DMS 273 (cell line): ENCODE measurements at regions not wholly inside any gene's neighbourhood (a gene's known extent, or its start where the extent isn't known, plus 50 kb on each side); places are given as distances from the start of the nearest gene placed in this dataset.
A peak's percentile ranks its signal among the peaks of the same experiment; 100 is the strongest.
"Not testable (repeated sequence)": the region's sequence is repeated elsewhere in the genome, so short reads cannot be mapped to it uniquely, and the experiment has no call there.

Source experiments
- DNase-seq: peaks from one replicate; lab custom pipeline; 2025; ENCODE audit not compliant: unreplicated experiment; lab: John Stamatoyannopoulos, UW

DNA sequence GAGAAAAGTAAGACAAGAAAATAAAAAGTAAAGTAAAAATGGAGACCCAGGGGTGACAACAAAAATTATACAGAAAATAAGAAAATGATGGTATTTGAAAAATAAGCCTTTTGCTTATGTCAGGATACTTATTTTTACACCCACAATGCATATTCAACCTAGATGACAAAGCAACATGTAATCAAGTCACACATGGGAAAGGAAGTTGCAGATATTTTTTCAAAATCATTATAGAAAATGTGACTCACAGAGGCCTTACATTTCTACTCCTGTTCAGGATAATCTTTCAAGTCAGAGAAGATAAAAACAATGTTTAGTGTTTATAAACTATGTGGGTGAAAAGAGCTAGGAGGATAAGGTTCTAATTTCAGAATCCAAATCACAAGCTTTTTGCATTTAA is 275.3 kb upstream of the UBE2E3 start:
- no peak for DNase-seq

DNA sequence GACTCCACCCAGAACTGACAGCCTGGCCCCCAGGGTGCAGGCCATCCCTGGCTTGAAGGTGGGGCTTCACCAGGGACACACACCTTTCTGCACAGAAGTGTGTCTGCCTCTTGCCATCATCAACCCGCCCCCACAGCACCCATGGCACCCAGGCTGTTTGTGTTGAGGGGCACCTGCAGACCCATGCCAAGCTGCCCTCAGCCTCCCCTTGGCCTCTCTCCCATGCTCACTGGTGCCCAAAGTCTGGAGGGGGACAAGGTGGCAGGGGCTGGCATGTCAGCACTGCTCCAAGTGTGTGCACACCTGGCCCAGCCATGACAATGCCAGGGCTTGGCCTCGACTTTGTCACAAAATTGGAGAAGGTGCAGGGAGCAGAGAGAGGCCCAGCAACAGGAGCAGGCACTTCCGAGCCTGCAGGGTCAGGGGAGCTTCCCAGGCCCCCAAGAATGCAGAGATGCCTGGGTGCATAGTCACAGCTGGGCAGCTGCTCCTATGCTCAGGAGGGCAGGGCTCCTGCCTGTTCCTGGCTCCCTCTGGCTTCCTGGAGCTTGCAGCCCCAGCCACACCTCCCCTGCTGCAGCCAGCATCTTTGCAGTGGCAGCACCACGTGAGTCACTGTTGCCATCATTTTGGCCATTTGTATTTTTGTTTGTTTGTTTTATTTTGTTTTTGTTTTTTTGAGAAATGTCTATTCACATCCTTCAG is 280.6 kb upstream of the UBE2E3 start:
- DNase-seq, result no peak

GRCh38 chr2:180698668-180699067 is 281.7 kb upstream of the UBE2E3 start:
- peak; percentile 34 for DNase-seq

GRCh38 chr2:180695586-180696401 is 284.6 kb upstream of the UBE2E3 start:
- DNase-seq, result no peak

- no peak for DNase-seq
These were observed 285.7 kb upstream of the UBE2E3 start for GRCh38 chr2:180694445-180695421.

DNA sequence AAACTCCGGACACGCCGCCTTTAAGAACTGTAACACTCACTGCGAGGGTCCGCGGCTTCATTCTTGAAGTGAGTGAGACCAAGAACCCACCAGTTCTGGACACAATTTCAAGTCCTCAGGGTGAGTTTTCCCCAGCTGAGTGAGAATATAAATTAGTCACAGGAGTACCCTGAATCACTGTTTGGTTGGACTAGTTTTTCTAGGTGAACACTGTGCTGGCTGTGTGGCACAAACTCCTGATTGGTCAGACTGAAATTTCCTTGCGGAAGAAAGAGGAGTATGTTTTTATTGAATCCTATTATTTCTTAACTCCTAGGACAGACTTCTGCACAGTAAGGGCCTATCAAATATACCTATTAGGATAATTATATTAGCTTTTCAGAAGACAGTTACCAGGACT is 288.1 kb upstream of the UBE2E3 start:
- DNase-seq, result no peak

DNA sequence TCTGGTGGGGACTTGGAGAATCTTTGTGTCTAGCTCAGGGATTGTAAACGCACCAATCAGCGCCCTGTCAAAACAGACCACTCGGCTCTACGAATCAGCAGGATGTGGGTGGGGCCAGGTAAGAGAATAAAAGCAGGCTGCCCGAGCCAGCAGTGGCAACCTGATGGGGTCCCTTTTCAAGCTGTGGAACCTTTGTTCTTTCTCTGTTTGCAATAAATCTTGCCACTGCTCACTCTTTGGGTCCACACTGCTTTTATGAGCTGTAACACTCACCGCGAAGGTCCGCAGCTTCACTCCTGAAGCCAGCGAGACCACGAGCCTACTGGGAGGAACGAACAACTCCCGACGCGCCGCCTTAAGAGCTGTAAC is 288.6 kb upstream of the UBE2E3 start:
- not testable (repeated sequence) for DNase-seq

DNA sequence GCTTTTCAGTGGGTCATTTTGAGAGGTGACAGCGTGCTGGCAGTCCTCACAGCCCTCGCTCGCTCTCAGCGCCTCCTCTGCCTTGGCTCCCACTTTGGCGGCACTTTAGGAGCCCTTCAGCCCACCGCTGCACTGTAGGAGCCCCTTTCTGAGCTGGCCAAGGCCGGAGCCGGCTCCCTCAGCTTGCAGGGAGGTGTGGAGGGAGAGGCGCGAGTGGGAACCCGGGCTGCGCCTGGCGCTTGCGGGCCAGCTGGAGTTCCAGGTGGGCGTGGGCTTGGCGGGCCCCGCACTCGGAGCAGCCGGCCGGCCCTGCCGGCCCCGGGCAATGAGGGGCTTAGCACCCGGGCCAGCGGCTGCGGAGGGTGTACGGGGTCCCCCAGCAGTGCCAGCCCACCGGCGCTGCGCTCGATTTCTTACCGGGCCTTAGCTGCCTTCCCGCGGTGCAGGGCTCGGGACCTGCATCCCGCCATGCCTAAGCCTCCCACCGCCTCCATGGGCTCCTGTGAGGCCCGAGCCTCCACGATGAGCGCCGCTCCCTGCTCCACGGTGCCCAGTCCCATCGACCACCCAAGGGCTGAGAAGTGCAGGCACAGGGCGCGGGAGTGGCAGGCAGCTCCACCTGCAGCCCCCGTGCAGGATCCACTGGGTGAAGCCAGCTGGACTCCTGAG is 289.1 kb upstream of the UBE2E3 start:
- not testable (repeated sequence) for DNase-seq

DNA sequence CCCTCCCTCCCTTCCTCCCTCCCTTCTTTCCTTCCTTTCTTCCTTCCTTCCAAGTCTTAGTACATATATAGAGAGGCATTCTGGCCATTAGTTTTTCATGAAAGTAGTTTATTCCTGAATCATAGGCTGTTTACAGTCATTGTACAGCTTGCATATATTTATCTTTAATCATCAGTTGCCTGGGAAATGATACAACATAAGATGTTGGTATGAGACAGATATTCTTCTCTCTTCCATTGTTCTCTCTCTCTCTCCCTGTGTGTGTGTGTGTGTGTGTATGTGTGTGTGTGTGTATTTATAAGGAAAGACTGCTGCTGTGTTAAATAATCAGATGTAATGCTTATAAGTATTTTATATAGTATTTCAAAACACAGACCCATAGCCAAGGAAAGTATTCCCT is 289.8 kb upstream of the UBE2E3 start:
- no peak for DNase-seq

- no peak for DNase-seq
These were observed 297.5 kb upstream of the UBE2E3 start for GRCh38 chr2:180682871-180683270.

DNA sequence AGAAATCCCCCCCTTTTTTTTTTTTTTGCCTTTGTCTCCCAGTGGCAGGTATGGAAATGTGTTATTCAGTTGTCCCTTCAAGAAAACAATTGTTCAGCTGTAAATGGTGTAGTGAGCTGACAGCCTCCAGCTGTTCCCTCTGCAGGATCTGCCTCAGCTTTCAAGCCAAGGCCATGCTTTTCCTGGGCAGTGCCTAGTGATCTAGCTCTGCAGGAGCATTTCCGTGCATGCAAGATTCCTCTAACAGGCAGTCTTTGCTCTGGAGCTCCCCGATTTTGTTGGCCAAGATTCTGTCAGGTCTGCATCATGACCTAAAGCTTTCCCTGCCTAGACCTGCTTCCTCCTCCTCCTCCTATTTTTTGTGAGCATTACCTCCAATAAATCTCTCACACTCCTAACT is 300.7 kb upstream of the UBE2E3 start:
- peak; percentile 65 for DNase-seq

GRCh38 chr2:180678625-180678972 is 301.8 kb upstream of the UBE2E3 start:
- DNase-seq, result no peak

GRCh38 chr2:180677930-180678624 is 302.3 kb upstream of the UBE2E3 start:
- DNase-seq, result no peak

DNA sequence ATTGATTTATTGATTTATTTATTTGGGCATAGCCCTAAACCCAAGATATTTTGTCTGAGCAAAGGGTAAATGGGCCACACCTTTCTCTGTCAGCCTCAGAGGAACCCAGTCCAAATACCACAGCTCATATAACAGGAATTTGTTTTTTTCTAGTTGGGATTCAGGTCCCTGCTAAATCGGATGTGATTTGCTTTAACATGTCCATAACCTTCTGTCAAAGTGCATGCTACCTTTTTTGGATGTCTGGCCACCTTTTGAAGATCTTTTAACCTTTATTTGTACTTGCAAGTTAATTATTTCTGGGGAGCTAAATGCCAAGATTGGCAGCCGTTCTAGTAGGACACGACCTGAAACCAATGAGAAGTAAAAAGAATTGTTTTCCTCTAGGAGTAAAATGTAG is 303.2 kb upstream of the UBE2E3 start:
- DNase-seq, result no peak

GRCh38 chr2:180676520-180677025 is 303.8 kb upstream of the UBE2E3 start:
- peak; percentile 23 for DNase-seq

DNA sequence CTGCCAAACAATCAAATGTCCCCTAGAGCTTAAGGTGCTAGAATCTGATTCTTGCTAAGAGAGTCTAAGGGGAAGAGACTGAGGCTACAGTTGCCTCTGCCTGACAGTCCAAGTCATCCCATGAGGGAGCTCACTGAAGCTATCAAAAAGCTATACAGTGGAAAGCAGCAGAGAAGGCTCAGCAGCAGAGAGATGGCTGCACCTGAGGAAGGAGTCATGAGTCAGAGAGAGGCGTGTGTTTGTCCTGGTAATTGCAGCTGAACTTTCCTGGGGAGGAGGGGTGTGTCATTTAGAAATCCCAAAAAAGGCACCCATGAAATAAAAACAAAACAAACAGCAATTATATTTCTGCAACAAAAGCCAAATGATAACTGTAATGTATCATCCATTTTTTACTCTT is 305.2 kb upstream of the UBE2E3 start:
- DNase-seq, result no peak

GRCh38 chr2:180672377-180672776 is 308.0 kb upstream of the UBE2E3 start:
- DNase-seq, result no peak

GRCh38 chr2:180670302-180671003 is 310.0 kb upstream of the UBE2E3 start:
- no peak for DNase-seq

DNA sequence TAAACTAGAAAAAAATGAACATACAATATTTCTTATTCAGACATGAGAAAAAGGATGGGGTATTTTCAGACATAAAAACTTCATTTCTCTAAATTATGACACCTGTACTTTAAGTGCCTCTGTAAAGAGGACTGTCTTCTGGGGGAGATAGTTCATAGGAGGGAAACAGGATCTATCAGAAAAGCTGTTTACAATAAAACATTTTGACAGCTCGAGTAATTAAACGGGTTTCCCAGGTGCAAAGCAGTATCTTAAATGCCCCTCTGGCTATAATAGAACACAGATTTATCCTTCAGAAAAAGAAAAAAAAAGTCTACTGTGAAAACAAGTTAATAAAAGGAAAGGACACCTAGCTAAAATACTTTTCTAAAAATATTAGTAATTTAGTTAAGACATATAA is 311.4 kb upstream of the UBE2E3 start:
- DNase-seq, result no peak

DNA sequence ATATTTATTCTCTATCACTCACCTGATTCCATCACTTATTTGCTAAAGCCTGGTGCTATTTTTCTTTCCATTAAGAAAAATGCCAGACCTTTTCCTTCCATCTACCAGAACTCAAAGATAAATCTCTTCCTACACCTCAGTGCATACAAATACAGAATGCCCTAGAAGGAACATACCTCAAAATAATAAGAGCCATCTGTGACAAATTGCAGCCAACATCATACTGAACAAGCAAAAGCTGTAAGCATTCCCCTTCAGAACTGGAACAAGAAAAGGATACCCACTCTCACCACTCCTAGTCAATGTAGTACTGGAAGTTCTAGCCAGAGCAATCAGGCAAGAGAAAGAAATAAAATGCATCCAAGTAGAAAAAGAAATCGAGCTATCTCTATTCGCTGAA is 315.9 kb upstream of the UBE2E3 start:
- DNase-seq, result no peak
